Glutamatergic neuron (in vitro differentiated cells): ENCODE measurements at regions not wholly inside any gene's neighbourhood (a gene's known extent, or its start where the extent isn't known, plus 50 kb on each side); places are given as distances from the start of the nearest gene placed in this dataset.

ENCODE experiments used
- DNase-seq: peaks from one replicate; pipeline ENCODE4 v3.0.0; 2022
- H3K27ac Mint-ChIP-seq: one replicate; pipeline ENCODE4 v1.8.0; 2020; ENCODE audit warnings: mild to moderate bottlenecking, mixed read lengths, inconsistent platforms; ENCODE audit not compliant: unreplicated experiment
- H3K27me3 Mint-ChIP-seq: one replicate; pipeline ENCODE4 v1.8.0; 2020; ENCODE audit warnings: mild to moderate bottlenecking, moderate library complexity, mixed read lengths, inconsistent platforms; ENCODE audit not compliant: unreplicated experiment
- H3K36me3 Mint-ChIP-seq: one replicate; pipeline ENCODE4 v1.8.0; 2020; ENCODE audit warnings: mild to moderate bottlenecking, mixed read lengths, inconsistent platforms; ENCODE audit not compliant: unreplicated experiment
- H3K4me1 Mint-ChIP-seq: one replicate; pipeline ENCODE4 v1.8.0; 2020; ENCODE audit warnings: mild to moderate bottlenecking, low read depth, mixed read lengths, inconsistent platforms; ENCODE audit not compliant: unreplicated experiment
- H3K4me3 Mint-ChIP-seq: one replicate; pipeline ENCODE4 v1.8.0; 2020; ENCODE audit warnings: mild to moderate bottlenecking, mixed read lengths, inconsistent platforms; ENCODE audit not compliant: unreplicated experiment
- H3K9me3 Mint-ChIP-seq: one replicate; pipeline ENCODE4 v1.8.0; 2020; ENCODE audit warnings: mild to moderate bottlenecking, moderate library complexity, mixed read lengths, inconsistent platforms; ENCODE audit not compliant: unreplicated experiment
- CTCF ChIP-seq: fragments of 200-600 bp; sonication (generic); IDR thresholded peaks from one replicate; pipeline ENCODE4 v1.5.0; 2021; ENCODE audit not compliant: partially characterized antibody, unreplicated experiment

GRCh38 chr11:95536047-95536690, 253.4 kb downstream of the FAM76B start:
- Mint-ChIP-seq H3K9me3 (peaks cover 4% of the 10 kb centered on the region), H3K4me3 (no peak overlapping the region), H3K36me3 (peaks cover 15% of the 10 kb centered on the region), H3K27ac (no peak overlapping the region), H3K4me1 (no peaks in the 10 kb centered on the region), H3K27me3 (no peaks in the 10 kb centered on the region)
- no peak for TF ChIP-seq CTCF
- DNase-seq: no peak

GRCh38 chr11:95534809-95535208, 254.8 kb downstream of the FAM76B start:
- Mint-ChIP-seq H3K4me1 (no peaks in the 10 kb centered on the region), H3K36me3 (peaks cover 12% of the 10 kb centered on the region), H3K4me3 (no peak overlapping the region), H3K9me3 (peaks cover 4% of the 10 kb centered on the region), H3K27ac (no peak overlapping the region), H3K27me3 (no peaks in the 10 kb centered on the region)
- no peak for DNase-seq
- TF ChIP-seq CTCF: no peak

GRCh38 chr11:95534226-95534625, 255.4 kb downstream of the FAM76B start:
- peaks cover 4% of the 10 kb centered on the region for H3K9me3 Mint-ChIP-seq
- no peak overlapping the region for H3K4me3 Mint-ChIP-seq
- H3K27me3 Mint-ChIP-seq: no peaks in the 10 kb centered on the region
- no peak for TF ChIP-seq CTCF
- no peaks in the 10 kb centered on the region for H3K4me1 Mint-ChIP-seq
- no peak overlapping the region for H3K27ac Mint-ChIP-seq
- peaks cover 12% of the 10 kb centered on the region for H3K36me3 Mint-ChIP-seq
- no peak for DNase-seq

GRCh38 chr11:95531116-95531515, 258.5 kb downstream of the FAM76B start:
- Mint-ChIP-seq H3K9me3 (peaks cover 4% of the 10 kb centered on the region), H3K4me1 (no peaks in the 10 kb centered on the region), H3K36me3 (peaks cover 12% of the 10 kb centered on the region), H3K27me3 (no peaks in the 10 kb centered on the region), H3K4me3 (no peak overlapping the region), H3K27ac (no peak overlapping the region)
- DNase-seq: no peak
- TF ChIP-seq CTCF: no peak

GRCh38 chr11:95524314-95525036, 265.1 kb downstream of the FAM76B start:
- no peak for TF ChIP-seq CTCF
- no peak overlapping the region for H3K4me3 Mint-ChIP-seq

More at GRCh38 chr11:95524314-95525036, 265.1 kb downstream of the FAM76B start:
- H3K4me1 Mint-ChIP-seq: no peaks in the 10 kb centered on the region
- H3K9me3 Mint-ChIP-seq: no peaks in the 10 kb centered on the region
- no peak for DNase-seq
- no peak overlapping the region for H3K27ac Mint-ChIP-seq
- peaks cover 2% of the 10 kb centered on the region for H3K27me3 Mint-ChIP-seq
- no peaks in the 10 kb centered on the region for H3K36me3 Mint-ChIP-seq
